Breast epithelium (tissue), 4 donors: ENCODE measurements at regions not wholly inside any gene's neighbourhood (a gene's known extent, or its start where the extent isn't known, plus 50 kb on each side); places are given as distances from the start of the nearest gene placed in this dataset.

Experiments used
- DNase-seq, 2 donors: peaks; one replicate each; pipeline ENCODE4 v3.0.0-alpha.2; 2019; ENCODE audit warnings: low spot score in 2 of 2
- H3K27ac ChIP-seq, 2 donors: fragments of 200-600 bp; sonication (generic) in 1 of 2; one replicate each; pipeline ENCODE4 v1.5.1; 2016 to 2019; ENCODE audit warnings: mild to moderate bottlenecking in 1 of 2
- H3K27me3 ChIP-seq, 2 donors: fragments of 200-600 bp; sonication (generic) in 1 of 2; one replicate each; pipeline versions ENCODE4 v1.5.1 to v1.6.0; 2017 to 2019; ENCODE audit warnings: control low read depth in 1 of 2, mild to moderate bottlenecking in 1 of 2
- H3K36me3 ChIP-seq: fragments of 200-600 bp; one replicate; pipeline ENCODE4 v1.5.1; 2019
- H3K4me1 ChIP-seq, 2 donors: fragments of 200-600 bp; sonication (generic); one replicate each; pipeline ENCODE4 v1.5.1; 2016 to 2019; ENCODE audit warnings: control low read depth in 1 of 2
- H3K4me3 ChIP-seq, 3 donors: fragments of 200-600 bp; sonication (generic); 1 replicate in 2 of 3; 2 replicates in 1 of 3; pipeline ENCODE4 v1.5.1; 2016 to 2019; ENCODE audit warnings: mild to moderate bottlenecking in 3 of 3, moderate library complexity in 2 of 3
- H3K9me3 ChIP-seq, 2 donors: fragments of 200-600 bp; sonication (generic) in 1 of 2; one replicate each; pipeline ENCODE4 v1.5.1; 2016 to 2019; ENCODE audit warnings: control low read depth in 1 of 2
- POLR2A ChIP-seq: fragments of 450-650 bp; IDR thresholded peaks from one replicate; pipeline ENCODE4 v1.6.1; 2016; ENCODE audit warnings: antibody characterized with exemption, mild to moderate bottlenecking, moderate library complexity
- POLR2AphosphoS5 ChIP-seq, 3 donors: sonication (generic); formaldehyde crosslinking; IDR thresholded peaks; one replicate each; pipeline ENCODE4 v1.6.1; 2017; ENCODE audit warnings: antibody characterized with exemption in 3 of 3
- intact Hi-C: fragments of 100-400 bp; cut with DNase I; formaldehyde crosslinking; loops from one replicate; pipeline ENCODE4 v1.15.1; 2023; ENCODE audit warnings: low total_unique reads
- TF ChIP-seq, protein P1 (sequence below), 3 donors: fragments of 450-650 bp; IDR thresholded peaks; one replicate each; pipeline ENCODE4 v1.5.1; 2016 to 2017; ENCODE audit warnings: antibody characterized with exemption in 3 of 3, mild to moderate bottlenecking in 3 of 3, moderate library complexity in 3 of 3

DNA sequence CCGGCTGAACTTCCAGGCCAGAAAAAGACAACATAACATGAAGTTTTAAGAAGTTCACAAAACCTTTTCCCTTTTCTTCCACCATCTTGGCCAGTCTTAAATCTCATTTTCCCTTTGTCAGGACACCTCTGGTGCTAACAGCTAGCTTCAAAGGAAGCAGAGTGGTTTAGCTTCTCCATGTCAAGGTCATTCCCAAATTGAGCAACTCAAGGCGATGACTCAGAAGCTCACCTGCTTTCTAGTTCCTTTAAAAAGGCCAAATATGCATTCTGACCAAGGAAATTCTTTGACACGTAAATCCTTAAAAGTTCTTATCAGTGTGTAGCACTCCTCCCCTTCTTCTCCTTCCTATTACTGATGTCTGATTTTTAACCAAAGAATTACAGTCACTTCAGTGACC, 69.6 kb upstream of the VGLL2 start:
- Histone ChIP-seq H3K9me3 (no peaks in the 10 kb centered on the region), H3K4me1 (no peaks in the 10 kb centered on the region), H3K27ac (no peak overlapping the region), H3K27me3 (no peaks in the 10 kb centered on the region), H3K36me3 (no peaks in the 10 kb centered on the region), H3K4me3 (no peak overlapping the region)
- intact Hi-C loops: no loop called here
- TF ChIP-seq POLR2A: no peak
- no peak for TF ChIP-seq POLR2AphosphoS5 (IDR thresholded peaks at IDR 0.05)
- TF ChIP-seq, protein P1, sequence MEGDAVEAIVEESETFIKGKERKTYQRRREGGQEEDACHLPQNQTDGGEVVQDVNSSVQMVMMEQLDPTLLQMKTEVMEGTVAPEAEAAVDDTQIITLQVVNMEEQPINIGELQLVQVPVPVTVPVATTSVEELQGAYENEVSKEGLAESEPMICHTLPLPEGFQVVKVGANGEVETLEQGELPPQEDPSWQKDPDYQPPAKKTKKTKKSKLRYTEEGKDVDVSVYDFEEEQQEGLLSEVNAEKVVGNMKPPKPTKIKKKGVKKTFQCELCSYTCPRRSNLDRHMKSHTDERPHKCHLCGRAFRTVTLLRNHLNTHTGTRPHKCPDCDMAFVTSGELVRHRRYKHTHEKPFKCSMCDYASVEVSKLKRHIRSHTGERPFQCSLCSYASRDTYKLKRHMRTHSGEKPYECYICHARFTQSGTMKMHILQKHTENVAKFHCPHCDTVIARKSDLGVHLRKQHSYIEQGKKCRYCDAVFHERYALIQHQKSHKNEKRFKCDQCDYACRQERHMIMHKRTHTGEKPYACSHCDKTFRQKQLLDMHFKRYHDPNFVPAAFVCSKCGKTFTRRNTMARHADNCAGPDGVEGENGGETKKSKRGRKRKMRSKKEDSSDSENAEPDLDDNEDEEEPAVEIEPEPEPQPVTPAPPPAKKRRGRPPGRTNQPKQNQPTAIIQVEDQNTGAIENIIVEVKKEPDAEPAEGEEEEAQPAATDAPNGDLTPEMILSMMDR (IDR thresholded peaks at IDR 0.05): no peak
- DNase-seq: no peak

DNA sequence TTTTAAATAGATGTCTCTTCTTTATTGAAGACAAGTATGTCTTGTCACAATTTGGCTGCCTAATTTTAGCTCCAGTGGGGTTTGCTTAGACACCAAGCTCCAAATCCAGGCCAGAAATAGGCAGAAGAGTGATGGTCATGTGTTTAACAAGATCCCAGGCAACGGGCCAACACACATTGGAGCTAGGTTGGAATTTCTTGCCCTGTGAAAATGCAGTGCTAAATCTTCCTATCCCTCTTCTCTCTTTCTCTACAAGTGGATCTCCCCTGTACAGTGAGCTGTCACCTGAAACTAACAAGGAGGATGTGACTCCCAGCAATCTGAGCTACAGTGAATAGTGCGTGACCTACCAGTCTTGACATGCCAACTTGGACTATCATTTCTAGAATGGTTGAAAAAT, 65.3 kb upstream of the VGLL2 start:
- no peak for DNase-seq
- Histone ChIP-seq H3K4me3 (no peak overlapping the region), H3K27ac (no peak overlapping the region), H3K4me1 (no peaks in the 10 kb centered on the region), H3K9me3 (no peaks in the 10 kb centered on the region), H3K27me3 (no peaks in the 10 kb centered on the region), H3K36me3 (no peaks in the 10 kb centered on the region)
- TF ChIP-seq POLR2A (no peak), POLR2AphosphoS5 (IDR thresholded peaks at IDR 0.05) (no peak)
- intact Hi-C loops: no loop called here

DNA sequence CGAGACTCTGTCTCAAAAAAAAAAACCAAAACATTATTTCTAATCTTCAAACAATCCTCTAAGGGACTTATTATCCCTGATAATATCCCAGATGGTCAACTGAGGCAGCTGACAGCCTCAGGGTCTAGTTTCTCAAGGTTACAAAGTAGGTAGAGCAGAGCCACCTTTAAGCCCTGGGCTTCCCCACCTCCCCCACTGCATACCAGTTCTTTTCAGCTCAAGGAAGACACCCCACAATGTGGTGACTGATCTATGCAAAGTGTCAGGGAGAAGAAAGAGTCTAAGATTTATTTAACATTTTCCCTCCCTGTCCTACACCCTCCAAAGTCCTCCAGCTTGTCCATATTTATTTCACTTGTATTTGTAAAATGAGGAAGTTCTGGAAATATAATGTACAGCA, 60.5 kb upstream of the VGLL2 start:
- H3K36me3 ChIP-seq: no peaks in the 10 kb centered on the region
- no peaks in the 10 kb centered on the region for H3K27me3 ChIP-seq
- no peak overlapping the region for H3K4me3 ChIP-seq
- DNase-seq: no peak
- TF ChIP-seq POLR2AphosphoS5 (IDR thresholded peaks at IDR 0.05) (no peak), POLR2A (no peak)
- TF ChIP-seq, protein P1 (IDR thresholded peaks at IDR 0.05): no peak
- H3K27ac ChIP-seq: no peak overlapping the region
- intact Hi-C loops: no loop called here
- no peaks in the 10 kb centered on the region for H3K4me1 ChIP-seq
- no peaks in the 10 kb centered on the region for H3K9me3 ChIP-seq

DNA sequence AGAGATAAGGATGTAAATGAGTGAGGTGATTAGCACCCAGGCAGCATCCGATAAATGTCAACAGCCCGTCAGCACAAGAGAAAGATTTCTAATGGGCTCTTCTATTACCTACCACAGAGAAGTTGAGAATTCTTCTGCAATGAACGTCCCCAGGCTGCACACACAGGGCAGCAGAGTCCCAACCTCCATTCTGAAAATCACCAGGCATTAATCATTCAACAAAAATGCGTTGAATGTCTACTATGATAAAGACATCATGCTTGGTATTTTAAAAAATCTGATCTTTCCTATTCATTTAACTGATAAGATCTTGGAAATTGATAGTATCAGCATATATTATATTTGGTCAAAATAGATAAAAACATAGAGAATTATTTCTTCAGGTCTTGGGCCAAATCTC, 59.5 kb upstream of the VGLL2 start:
- TF ChIP-seq POLR2A: no peak
- no peak for TF ChIP-seq POLR2AphosphoS5 (IDR thresholded peaks at IDR 0.05)
- TF ChIP-seq, protein P1 (IDR thresholded peaks at IDR 0.05): no peak
- intact Hi-C loops: no loop called here
- no peak for DNase-seq

DNA sequence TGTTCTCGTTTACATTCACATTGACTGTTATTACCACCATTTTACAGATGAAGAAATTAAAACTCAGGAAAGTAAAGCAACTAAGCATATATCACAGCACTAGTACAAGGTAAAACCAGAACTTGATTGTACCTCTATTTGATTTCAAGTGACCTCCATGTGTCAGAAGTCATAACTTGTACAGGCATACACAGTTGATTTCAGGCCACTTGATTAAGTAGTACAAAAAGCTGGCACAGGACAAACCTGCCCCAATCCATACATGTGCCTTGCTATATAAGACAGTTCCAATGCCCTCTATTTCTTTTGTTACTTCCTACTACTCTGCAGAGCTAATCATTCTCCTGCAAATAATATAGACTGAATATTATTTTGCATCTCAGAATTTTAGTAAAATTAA, 58.8 kb upstream of the VGLL2 start:
- no peak for TF ChIP-seq POLR2A
- no peak for TF ChIP-seq POLR2AphosphoS5 (IDR thresholded peaks at IDR 0.05)
- TF ChIP-seq, protein P1 (IDR thresholded peaks at IDR 0.05): no peak
- no peaks in the 10 kb centered on the region for H3K9me3 ChIP-seq
- no peaks in the 10 kb centered on the region for H3K36me3 ChIP-seq
- H3K27me3 ChIP-seq: no peaks in the 10 kb centered on the region
- intact Hi-C loops: no loop called here
- no peak for DNase-seq
- no peak overlapping the region for H3K4me3 ChIP-seq
- H3K4me1 ChIP-seq: no peaks in the 10 kb centered on the region
- no peak overlapping the region for H3K27ac ChIP-seq

More for the DNA sequence above, 59.5 kb upstream of the VGLL2 start:
- H3K27ac ChIP-seq: no peak overlapping the region
- H3K4me3 ChIP-seq: no peak overlapping the region
- H3K27me3 ChIP-seq: no peaks in the 10 kb centered on the region
- no peaks in the 10 kb centered on the region for H3K4me1 ChIP-seq
- H3K36me3 ChIP-seq: no peaks in the 10 kb centered on the region
- H3K9me3 ChIP-seq: no peaks in the 10 kb centered on the region
